GM12865 (cell line): ENCODE measurements at regions not wholly inside any gene's neighbourhood (a gene's known extent, or its start where the extent isn't known, plus 50 kb on each side); places are given as distances from the start of the nearest gene placed in this dataset.
A peak's percentile ranks its signal among the peaks of the same experiment; 100 is the strongest.

ENCODE experiments used
- DNase-seq: peaks from one replicate; pipeline ENCODE4 v3.0.0; 2010; ENCODE audit warnings: low read depth
- H3K4me3 ChIP-seq: 2 replicates; pipeline ENCODE4 v1.5.1; 2011; ENCODE audit warnings: mild to moderate bottlenecking, low read depth, low read length, control low read depth
- CTCF ChIP-seq: IDR thresholded peaks from 2 replicates; pipeline ENCODE4 v1.5.1; 2011; ENCODE audit warnings: low read length, control low read depth, low read depth, inconsistent platforms; ENCODE audit not compliant: insufficient read depth; ENCODE audit errors: missing control alignments

- no peak overlapping the region for H3K4me3 ChIP-seq
Measured at GRCh38 chr9:99578666-99579065, 243.0 kb upstream of the NR4A3 start.

GRCh38 chr9:99579964-99580363 is 241.7 kb upstream of the NR4A3 start:
- no peak for TF ChIP-seq CTCF
- H3K4me3 ChIP-seq: no peak overlapping the region
- DNase-seq: no peak

More at GRCh38 chr9:99578666-99579065, 243.0 kb upstream of the NR4A3 start:
- TF ChIP-seq CTCF: no peak
- no peak for DNase-seq

GRCh38 chr9:99582814-99583213 is 238.9 kb upstream of the NR4A3 start:
- H3K4me3 ChIP-seq: no peak overlapping the region
- DNase-seq: peak; percentile 30
- TF ChIP-seq CTCF: no peak

- no peak for TF ChIP-seq CTCF
- no peak overlapping the region for H3K4me3 ChIP-seq
- no peak for DNase-seq
Measured at GRCh38 chr9:99588299-99588698, 233.4 kb upstream of the NR4A3 start.

DNA sequence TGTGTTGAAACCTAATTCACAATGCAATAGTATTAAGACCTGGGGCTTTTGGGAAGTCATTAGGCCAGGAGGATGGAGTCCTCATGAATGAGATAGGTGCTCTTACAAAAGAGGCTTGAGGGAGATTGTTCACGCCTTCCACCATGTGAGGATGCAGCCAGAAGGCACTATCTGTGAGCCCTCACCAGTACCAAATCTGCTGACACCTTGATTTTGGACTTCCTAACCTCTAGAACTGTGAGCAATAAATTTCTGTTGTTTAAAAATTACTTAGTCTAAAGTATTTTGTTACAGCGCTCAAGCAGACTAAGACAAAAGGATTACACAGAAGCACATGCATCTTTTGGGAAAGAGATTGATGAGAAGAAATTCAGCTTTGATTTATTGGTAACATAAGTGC is 232.9 kb upstream of the NR4A3 start:
- no peak for TF ChIP-seq CTCF
- H3K4me3 ChIP-seq: no peak overlapping the region
- DNase-seq: no peak

- no peak overlapping the region for H3K4me3 ChIP-seq
- DNase-seq: no peak
- TF ChIP-seq CTCF: no peak
Measured at GRCh38 chr9:99590410-99590809, 231.3 kb upstream of the NR4A3 start.

- DNase-seq: peak; percentile 29
- no peak overlapping the region for H3K4me3 ChIP-seq
- TF ChIP-seq CTCF: no peak
Measured at GRCh38 chr9:99590840-99591239, 230.8 kb upstream of the NR4A3 start.
